Right lobe of liver (tissue), 4 donors: ENCODE measurements at regions not wholly inside any gene's neighbourhood (a gene's known extent, or its start where the extent isn't known, plus 50 kb on each side); places are given as distances from the start of the nearest gene placed in this dataset.

Experiments
- CTCF ChIP-seq, 4 donors: fragments of 200-600 bp in 3 of 4; fragments of 450-650 bp in 1 of 4; IDR thresholded peaks; one replicate each; pipeline versions ENCODE4 v1.5.1 to v1.8.0; 2016 to 2022; ENCODE audit warnings: antibody characterized with exemption in 4 of 4, mild to moderate bottlenecking in 2 of 4
- POLR2A ChIP-seq: fragments of 450-650 bp; IDR thresholded peaks from one replicate; pipeline ENCODE4 v1.6.1; 2017; ENCODE audit warnings: antibody characterized with exemption, mild to moderate bottlenecking
- donor health status: DM: no; HTN: no; CAD: no.
- donor health status: DM: no; HTN: no; CAD: no.
- donor health status: DM: no; HTN: yes; CAD: no.

GRCh38 chr4:161160718-161161117 lies 1003.1 kb downstream of the FSTL5 start:
- TF ChIP-seq CTCF (IDR thresholded peaks at IDR 0.05) = no peak
- no peak for TF ChIP-seq POLR2A
